GM21825 (cell line): ENCODE measurements at regions not wholly inside any gene's neighbourhood (a gene's known extent, or its start where the extent isn't known, plus 50 kb on each side); places are given as distances from the start of the nearest gene placed in this dataset.
A peak's percentile ranks its signal among the peaks of the same experiment; 100 is the strongest.

Experiments
- ATAC-seq: cut with Tn5 transposase; IDR thresholded peaks from one replicate; pipeline ENCODE4 v1.9.1; 2021; ENCODE audit warnings: mild to moderate bottlenecking, moderate library complexity; ENCODE audit not compliant: unreplicated experiment

- no peak for ATAC-seq
These were observed 270.0 kb downstream of the UACA start for GRCh38 chr15:70493376-70493775.

- peak; percentile 45 for ATAC-seq
These were observed 270.8 kb downstream of the UACA start for GRCh38 chr15:70492240-70493177.

GRCh38 chr15:70491641-70492040 is 271.7 kb downstream of the UACA start:
- ATAC-seq = no peak

DNA sequence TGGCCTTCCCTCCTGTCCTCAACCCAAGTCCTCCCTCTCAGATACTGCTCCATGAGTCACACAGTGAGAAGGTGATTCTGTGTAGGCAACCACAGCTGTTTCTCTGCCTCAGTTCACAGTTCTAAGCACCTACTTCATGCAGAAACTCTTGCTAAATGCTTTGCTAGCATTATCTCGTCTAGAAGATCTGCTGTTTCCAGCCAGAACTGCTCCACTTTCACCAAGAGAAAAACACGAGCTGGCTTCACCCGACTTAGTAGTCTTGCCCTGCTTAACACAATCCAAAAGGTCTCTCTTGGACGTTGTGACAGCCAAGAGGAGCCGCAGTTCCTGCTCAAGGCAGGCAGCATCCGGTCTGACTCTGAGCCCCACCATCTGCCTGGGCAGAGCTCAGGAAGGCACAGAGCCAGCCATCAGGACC is 272.1 kb downstream of the UACA start:
- ATAC-seq = no peak

DNA sequence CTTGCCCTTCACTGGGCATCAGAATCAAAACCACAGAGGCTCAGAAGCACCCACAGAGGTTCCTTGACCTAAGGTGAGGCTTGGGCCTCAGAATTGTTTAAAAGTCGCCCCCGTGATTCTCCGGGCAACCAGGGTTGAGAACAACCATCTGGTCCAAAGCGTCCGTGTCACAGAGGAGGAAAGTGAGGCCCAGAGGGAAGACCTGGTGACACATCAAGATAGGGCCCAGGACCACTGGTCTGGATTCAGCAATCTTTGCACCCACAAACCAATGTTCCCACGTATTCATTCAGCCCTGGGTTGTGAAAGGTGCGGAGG is 272.6 kb downstream of the UACA start:
- ATAC-seq = no peak

- no peak for ATAC-seq
These were observed 273.1 kb downstream of the UACA start for GRCh38 chr15:70490148-70490837.

GRCh38 chr15:70488941-70489848 is 274.2 kb downstream of the UACA start:
- ATAC-seq = no peak

DNA sequence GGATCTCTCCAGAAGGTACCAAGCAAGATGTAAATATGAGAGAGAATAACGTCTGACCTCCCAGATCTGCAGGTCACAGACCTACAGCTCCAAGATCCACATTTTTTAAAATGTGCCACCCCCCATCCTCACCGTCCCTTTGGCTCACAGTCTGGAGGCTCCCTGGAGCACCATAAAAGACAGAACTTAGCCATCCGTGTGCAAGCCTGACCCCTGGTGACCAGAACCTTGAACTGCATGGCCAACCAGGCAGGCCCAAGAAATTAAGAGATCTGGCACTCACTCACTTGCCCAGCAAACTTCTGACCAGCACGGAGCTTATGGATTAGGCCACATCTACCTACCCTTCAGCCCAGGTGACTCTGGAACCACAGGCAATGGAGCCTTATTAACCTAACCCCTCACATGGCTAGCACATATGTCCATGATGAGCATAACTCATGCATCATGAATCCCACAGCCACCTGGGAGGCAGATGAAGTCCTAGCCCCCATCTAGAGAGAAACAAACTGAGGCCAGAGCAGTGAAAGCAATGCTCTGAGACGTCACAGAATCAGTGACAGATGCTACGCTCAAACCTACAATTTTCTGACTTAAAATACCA is 275.3 kb downstream of the UACA start:
- no peak for ATAC-seq

DNA sequence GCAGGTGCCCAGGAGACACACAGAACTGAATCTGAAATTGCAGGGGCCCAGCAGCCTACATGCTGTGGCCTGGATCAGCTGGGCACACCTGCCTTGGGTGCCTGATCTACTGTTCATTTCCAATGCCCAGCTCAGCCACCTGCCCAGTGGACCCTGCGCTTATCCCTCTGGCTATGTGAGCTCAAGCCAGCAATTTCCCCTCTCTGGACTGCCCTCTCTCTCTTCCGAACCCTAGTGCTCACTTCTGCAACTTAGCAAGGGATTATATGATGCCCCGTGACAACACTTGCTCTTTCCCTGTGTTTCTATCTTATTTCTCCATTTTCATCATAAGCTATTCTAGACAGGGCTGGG is 276.0 kb downstream of the UACA start:
- ATAC-seq = no peak

- peak; percentile 53 for ATAC-seq
These were observed 276.6 kb downstream of the UACA start for GRCh38 chr15:70486451-70487386.

DNA sequence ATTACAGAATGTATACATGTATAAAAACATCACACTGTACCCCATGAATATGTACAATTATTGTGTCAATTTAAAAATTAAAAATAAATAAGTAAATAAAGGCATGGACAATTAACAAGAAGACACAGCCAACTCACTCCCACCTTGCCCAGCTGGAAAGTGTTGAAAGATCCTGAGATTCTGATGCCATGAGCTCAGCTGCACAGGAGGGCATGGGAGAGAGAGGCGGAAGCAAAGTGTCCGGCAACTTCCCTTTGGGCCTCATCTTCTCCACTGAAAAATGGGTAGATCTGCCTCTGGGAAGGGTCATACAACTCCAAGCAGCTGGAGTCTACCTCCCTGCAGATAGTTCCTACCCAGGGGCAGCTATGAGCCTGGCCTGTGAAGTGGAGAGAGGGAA is 277.3 kb downstream of the UACA start:
- no peak for ATAC-seq

DNA sequence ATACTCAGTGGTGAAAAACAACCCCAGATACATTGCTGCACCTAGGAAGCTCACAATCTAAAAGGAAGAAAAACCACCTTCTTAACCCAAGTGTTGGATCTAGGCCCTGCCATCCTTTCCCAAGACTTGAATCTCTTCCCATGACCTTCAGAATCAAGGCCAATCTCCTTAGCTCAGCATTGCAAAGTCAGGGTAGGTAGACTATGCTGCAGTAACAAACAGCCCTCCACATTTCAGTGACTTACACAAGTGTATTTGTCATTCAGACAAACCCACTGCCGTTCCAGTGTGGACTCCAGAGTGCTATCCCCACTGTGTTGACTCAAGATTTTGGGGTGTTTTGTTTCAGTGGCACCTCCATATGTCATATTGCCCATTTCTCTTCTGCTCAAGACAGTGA is 278.4 kb downstream of the UACA start:
- ATAC-seq = no peak

DNA sequence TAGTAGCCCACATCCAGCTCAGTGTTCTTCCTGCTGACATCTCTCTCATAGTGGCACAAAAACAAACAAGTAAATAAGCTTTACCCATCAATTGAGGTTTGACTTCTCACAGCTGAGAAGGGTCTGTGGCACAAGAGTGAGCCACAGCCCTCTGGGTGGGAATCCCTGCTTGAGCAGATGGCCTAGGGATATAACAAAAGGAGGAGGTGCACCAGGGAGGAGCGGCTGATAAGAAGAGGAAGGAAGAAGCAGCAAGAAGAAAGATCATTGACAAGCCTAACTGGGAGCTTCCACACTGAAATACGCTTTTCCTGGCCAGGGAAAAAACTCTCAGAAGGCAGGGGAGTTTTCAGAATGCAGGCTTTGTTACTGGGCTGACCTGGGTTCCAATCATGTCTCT is 279.8 kb downstream of the UACA start:
- no peak for ATAC-seq

GRCh38 chr15:70480196-70480856 is 283.0 kb downstream of the UACA start:
- ATAC-seq = no peak

GRCh38 chr15:70479785-70480184 is 283.6 kb downstream of the UACA start:
- no peak for ATAC-seq

DNA sequence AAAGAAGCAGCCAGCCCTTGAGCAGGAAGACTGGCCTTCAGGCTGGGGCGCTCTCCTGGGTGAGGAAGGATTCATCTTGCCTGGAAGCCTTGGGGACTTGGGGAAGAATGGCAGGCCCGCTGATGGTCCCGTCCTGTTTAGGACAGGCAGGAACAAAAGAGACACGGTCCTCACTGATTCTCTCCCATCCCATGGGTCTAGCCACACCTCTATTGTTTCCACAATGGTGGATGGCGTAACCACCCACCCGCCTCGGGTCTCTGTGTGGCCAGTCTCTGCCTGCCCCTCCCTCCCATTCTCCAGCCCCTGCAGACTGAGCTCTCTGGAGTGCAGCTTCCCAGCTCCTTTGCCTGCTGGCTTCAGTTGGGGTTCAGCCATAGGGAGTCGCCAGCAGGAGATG is 284.3 kb downstream of the UACA start:
- no peak for ATAC-seq

DNA sequence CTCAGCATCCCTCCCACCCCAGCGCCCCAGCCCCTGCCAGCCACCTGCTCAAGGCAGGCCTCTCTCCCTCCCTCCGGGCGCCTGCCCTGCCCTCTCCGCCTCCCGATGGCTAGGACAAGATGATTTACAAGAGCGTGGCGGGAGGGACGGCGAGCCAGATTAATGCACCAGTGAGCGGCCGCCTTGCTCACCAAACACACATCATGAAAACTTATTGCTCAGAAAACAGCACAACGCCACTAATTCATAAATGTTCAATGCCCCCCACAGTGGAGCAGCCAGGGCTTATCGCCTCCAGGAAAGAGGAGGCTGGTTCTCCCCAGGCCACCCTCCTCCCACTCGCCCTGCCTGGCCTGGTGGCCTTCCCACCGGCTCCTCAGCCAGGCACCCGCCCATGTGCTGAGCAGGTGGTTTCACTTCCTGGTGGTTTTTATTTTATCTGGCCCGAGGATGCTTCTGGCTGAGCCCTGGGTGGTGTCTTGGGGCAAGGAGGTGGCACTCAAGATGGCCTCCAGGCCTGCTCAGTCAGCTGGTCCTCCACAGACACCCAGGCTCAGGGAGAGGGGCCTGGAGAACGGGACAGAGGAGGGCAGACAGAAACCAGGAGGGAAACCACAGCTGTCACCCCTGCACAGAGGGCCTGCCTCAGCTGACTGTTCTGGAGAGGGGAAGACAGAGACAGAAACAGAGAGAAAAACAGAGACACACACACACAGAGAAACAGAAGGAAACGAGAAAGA is 284.9 kb downstream of the UACA start:
- no peak for ATAC-seq

GRCh38 chr15:70477750-70478250 is 285.6 kb downstream of the UACA start:
- no peak for ATAC-seq
